Uterus (tissue), 3 donors: ENCODE measurements at regions not wholly inside any gene's neighbourhood (a gene's known extent, or its start where the extent isn't known, plus 50 kb on each side); places are given as distances from the start of the nearest gene placed in this dataset.

Source experiments
- DNase-seq, 2 donors: peaks; one replicate each; pipeline ENCODE4 v3.0.0-alpha.2; 2019 to 2020
- H3K27ac ChIP-seq, 2 donors: fragments of 200-600 bp; sonication (generic); 1 replicate in 1 of 2; 2 replicates in 1 of 2; pipeline ENCODE4 v1.5.1; 2016 to 2018
- H3K27me3 ChIP-seq, 2 donors: fragments of 200-600 bp; sonication (generic); one replicate each; pipeline ENCODE4 v1.5.1; 2018 to 2019; ENCODE audit warnings: control low read depth in 1 of 2
- H3K36me3 ChIP-seq, 2 donors: fragments of 200-600 bp; sonication (generic); one replicate each; pipeline ENCODE4 v1.5.1; 2019; ENCODE audit warnings: control low read depth in 1 of 2
- H3K4me1 ChIP-seq, 2 donors: fragments of 200-600 bp; sonication (generic); one replicate each; pipeline ENCODE4 v1.5.1; 2018 to 2019; ENCODE audit warnings: control low read depth in 1 of 2
- H3K4me3 ChIP-seq, 2 donors: fragments of 200-600 bp; sonication (generic); 1 replicate in 1 of 2; 2 replicates in 1 of 2; pipeline ENCODE4 v1.5.1; 2018 to 2019; ENCODE audit warnings: mild to moderate bottlenecking in 1 of 2
- H3K9me3 ChIP-seq, 2 donors: fragments of 200-600 bp; sonication (generic); one replicate each; pipeline ENCODE4 v1.5.1; 2019; ENCODE audit warnings: control low read depth in 1 of 2
- POLR2A ChIP-seq, 2 donors: fragments of 450-650 bp; IDR thresholded peaks; one replicate each; pipeline ENCODE4 v1.6.1; 2016; ENCODE audit warnings: antibody characterized with exemption in 2 of 2, mild to moderate bottlenecking in 1 of 2, moderate library complexity in 1 of 2
- intact Hi-C: fragments of 100-400 bp; cut with DNase I; formaldehyde crosslinking; loops from one replicate; pipeline ENCODE4 v1.15.1; 2023; ENCODE audit warnings: low total_unique reads
- TF ChIP-seq, protein P1 (sequence below), 4 experiments: fragments of 200-600 bp in 2 of 4; fragments of 450-650 bp in 2 of 4; sonication (generic) in 2 of 4; IDR thresholded peaks; one replicate each; pipeline ENCODE4 v1.5.1; 2016 to 2019; ENCODE audit warnings: antibody characterized with exemption in 4 of 4, mild to moderate bottlenecking in 2 of 4, moderate library complexity in 1 of 4
- donor health status: DM: yes; HTN: yes; CAD: no.

- Histone ChIP-seq H3K4me1 (no peaks in the 10 kb centered on the region), H3K4me3 (no peak overlapping the region), H3K9me3 (no peaks in the 10 kb centered on the region), H3K27me3 (no peaks in the 10 kb centered on the region), H3K27ac (no peak overlapping the region), H3K36me3 (no peaks in the 10 kb centered on the region)
- DNase-seq = no peak
- TF ChIP-seq, protein P1, sequence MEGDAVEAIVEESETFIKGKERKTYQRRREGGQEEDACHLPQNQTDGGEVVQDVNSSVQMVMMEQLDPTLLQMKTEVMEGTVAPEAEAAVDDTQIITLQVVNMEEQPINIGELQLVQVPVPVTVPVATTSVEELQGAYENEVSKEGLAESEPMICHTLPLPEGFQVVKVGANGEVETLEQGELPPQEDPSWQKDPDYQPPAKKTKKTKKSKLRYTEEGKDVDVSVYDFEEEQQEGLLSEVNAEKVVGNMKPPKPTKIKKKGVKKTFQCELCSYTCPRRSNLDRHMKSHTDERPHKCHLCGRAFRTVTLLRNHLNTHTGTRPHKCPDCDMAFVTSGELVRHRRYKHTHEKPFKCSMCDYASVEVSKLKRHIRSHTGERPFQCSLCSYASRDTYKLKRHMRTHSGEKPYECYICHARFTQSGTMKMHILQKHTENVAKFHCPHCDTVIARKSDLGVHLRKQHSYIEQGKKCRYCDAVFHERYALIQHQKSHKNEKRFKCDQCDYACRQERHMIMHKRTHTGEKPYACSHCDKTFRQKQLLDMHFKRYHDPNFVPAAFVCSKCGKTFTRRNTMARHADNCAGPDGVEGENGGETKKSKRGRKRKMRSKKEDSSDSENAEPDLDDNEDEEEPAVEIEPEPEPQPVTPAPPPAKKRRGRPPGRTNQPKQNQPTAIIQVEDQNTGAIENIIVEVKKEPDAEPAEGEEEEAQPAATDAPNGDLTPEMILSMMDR (IDR thresholded peaks at IDR 0.05) = no peak
- no peak for TF ChIP-seq POLR2A (IDR thresholded peaks at IDR 0.05)
- intact Hi-C loops = no loop called here
These were observed 1600.0 kb downstream of the BRINP3 start for GRCh38 chr1:188877668-188878067.

GRCh38 chr1:188888386-188888785 is 1589.3 kb downstream of the BRINP3 start:
- no peak for DNase-seq
- H3K27me3 ChIP-seq = no peaks in the 10 kb centered on the region
- H3K9me3 ChIP-seq = no peaks in the 10 kb centered on the region
- H3K4me3 ChIP-seq = no peak overlapping the region
- H3K36me3 ChIP-seq = no peaks in the 10 kb centered on the region
- TF ChIP-seq, protein P1 (IDR thresholded peaks at IDR 0.05) = no peak
- no peak for TF ChIP-seq POLR2A (IDR thresholded peaks at IDR 0.05)
- intact Hi-C loops = no loop called here
- H3K4me1 ChIP-seq = no peaks in the 10 kb centered on the region
- no peak overlapping the region for H3K27ac ChIP-seq

GRCh38 chr1:188889166-188889565 is 1588.5 kb downstream of the BRINP3 start:
- Histone ChIP-seq H3K27ac (no peak overlapping the region), H3K4me3 (no peak overlapping the region), H3K36me3 (no peaks in the 10 kb centered on the region), H3K4me1 (no peaks in the 10 kb centered on the region), H3K9me3 (no peaks in the 10 kb centered on the region), H3K27me3 (no peaks in the 10 kb centered on the region)
- intact Hi-C loops = no loop called here
- no peak for DNase-seq
- no peak for TF ChIP-seq POLR2A (IDR thresholded peaks at IDR 0.05)
- TF ChIP-seq, protein P1 (IDR thresholded peaks at IDR 0.05) = no peak

GRCh38 chr1:188891958-188892357 is 1585.7 kb downstream of the BRINP3 start:
- DNase-seq = no peak
- TF ChIP-seq, protein P1 (IDR thresholded peaks at IDR 0.05) = no peak
- no peak for TF ChIP-seq POLR2A (IDR thresholded peaks at IDR 0.05)
- Histone ChIP-seq H3K27ac (no peak overlapping the region), H3K27me3 (no peaks in the 10 kb centered on the region), H3K9me3 (no peaks in the 10 kb centered on the region), H3K36me3 (no peaks in the 10 kb centered on the region), H3K4me1 (no peaks in the 10 kb centered on the region), H3K4me3 (no peak overlapping the region)
- intact Hi-C loops = no loop called here

DNA sequence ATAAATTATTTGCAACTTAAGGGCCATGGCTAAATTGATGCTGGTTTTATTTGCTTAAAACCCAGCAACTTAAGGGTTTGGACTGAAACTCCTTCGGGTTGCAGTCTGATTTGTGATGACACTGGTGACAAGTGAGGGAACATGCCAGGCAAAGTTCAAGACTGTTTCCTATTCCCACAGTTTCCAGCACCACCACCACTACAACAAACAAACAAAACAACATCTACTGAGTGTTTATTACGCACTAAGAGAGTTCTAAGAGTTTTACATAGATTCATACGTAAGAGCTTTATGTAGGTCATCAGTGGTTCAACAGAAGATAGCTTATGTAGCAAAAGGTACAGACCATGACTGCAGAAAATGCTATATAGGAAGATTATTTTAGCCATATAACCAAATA is 1582.1 kb downstream of the BRINP3 start:
- Histone ChIP-seq H3K4me3 (no peak overlapping the region), H3K27ac (no peak overlapping the region), H3K4me1 (no peaks in the 10 kb centered on the region), H3K27me3 (no peaks in the 10 kb centered on the region), H3K9me3 (no peaks in the 10 kb centered on the region), H3K36me3 (no peaks in the 10 kb centered on the region)
- TF ChIP-seq POLR2A (IDR thresholded peaks at IDR 0.05) = no peak
- TF ChIP-seq, protein P1 (IDR thresholded peaks at IDR 0.05) = no peak
- intact Hi-C loops = no loop called here
- no peak for DNase-seq
